Body of pancreas (tissue), 4 donors: ENCODE measurements at regions not wholly inside any gene's neighbourhood (a gene's known extent, or its start where the extent isn't known, plus 50 kb on each side); places are given as distances from the start of the nearest gene placed in this dataset.

ENCODE experiments used
- POLR2A ChIP-seq, 3 donors: fragments of 450-650 bp; IDR thresholded peaks; one replicate each; pipeline ENCODE4 v1.6.1; 2016; ENCODE audit warnings: antibody characterized with exemption in 3 of 3, mild to moderate bottlenecking in 2 of 3
- TF ChIP-seq, protein P1 (sequence below), 7 experiments: fragments of 450-650 bp in 4 of 7; fragments of 200-600 bp in 3 of 7; sonication (generic) in 3 of 7; IDR thresholded peaks; one replicate each; pipeline ENCODE4 v1.5.1; 2016 to 2019; ENCODE audit warnings: antibody characterized with exemption in 7 of 7

DNA sequence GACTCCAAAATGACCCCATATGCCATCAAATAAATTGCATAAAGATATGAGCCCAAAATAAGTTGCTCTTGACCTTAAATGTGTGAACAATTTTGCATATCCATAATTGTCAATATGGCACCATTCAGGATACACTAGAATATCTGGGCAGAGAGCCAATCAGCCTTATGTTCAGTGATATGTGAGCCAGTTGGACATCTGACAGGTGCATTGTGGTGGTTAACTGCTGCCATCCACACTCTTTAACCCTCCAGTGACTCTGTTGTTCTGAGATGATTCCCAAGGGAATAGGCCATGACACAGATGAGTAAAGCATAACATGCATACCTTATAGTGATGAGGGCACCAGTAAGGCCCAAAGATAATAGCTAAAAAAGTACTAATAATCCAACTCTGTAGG is 500.1 kb downstream of the PCDH18 start:
- TF ChIP-seq, protein P1, sequence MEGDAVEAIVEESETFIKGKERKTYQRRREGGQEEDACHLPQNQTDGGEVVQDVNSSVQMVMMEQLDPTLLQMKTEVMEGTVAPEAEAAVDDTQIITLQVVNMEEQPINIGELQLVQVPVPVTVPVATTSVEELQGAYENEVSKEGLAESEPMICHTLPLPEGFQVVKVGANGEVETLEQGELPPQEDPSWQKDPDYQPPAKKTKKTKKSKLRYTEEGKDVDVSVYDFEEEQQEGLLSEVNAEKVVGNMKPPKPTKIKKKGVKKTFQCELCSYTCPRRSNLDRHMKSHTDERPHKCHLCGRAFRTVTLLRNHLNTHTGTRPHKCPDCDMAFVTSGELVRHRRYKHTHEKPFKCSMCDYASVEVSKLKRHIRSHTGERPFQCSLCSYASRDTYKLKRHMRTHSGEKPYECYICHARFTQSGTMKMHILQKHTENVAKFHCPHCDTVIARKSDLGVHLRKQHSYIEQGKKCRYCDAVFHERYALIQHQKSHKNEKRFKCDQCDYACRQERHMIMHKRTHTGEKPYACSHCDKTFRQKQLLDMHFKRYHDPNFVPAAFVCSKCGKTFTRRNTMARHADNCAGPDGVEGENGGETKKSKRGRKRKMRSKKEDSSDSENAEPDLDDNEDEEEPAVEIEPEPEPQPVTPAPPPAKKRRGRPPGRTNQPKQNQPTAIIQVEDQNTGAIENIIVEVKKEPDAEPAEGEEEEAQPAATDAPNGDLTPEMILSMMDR (IDR thresholded peaks at IDR 0.05) = no peak
- TF ChIP-seq POLR2A (IDR thresholded peaks at IDR 0.05) = no peak
